CD4-positive, alpha-beta T cell treated with Interleukin-2 at 100 ng/mL for 4 hours (primary cell): ENCODE measurements at regions not wholly inside any gene's neighbourhood (a gene's known extent, or its start where the extent isn't known, plus 50 kb on each side); places are given as distances from the start of the nearest gene placed in this dataset.

Experiments
- DNase-seq: peaks from one replicate; pipeline ENCODE4 v3.0.0-alpha.2; 2020; ENCODE audit warnings: low spot score

GRCh38 chr2:41913921-41914609 is 133.8 kb upstream of the PKDCC start:
- no peak for DNase-seq

DNA sequence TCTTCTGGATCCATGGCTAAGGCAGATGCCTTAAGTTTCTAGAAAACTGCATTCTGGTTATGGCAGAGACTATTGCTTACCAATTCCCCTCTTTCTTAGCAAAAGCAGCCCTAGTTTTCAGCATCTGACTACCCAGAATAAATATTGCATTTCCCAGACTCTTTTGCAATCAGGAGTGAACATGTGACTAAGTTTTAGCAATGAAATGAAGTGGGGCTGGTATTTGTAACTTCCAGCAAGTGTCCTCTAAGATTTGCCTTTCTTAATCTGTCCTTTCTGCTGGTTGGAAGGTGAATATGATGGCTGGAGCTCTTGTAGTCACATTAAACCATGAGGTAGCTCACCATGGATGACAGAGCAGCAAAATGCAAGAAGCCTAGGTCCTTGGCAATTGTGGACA is 132.9 kb upstream of the PKDCC start:
- DNase-seq, result no peak

- DNase-seq, result no peak
These were observed 131.6 kb upstream of the PKDCC start for GRCh38 chr2:41916177-41916576.

DNA sequence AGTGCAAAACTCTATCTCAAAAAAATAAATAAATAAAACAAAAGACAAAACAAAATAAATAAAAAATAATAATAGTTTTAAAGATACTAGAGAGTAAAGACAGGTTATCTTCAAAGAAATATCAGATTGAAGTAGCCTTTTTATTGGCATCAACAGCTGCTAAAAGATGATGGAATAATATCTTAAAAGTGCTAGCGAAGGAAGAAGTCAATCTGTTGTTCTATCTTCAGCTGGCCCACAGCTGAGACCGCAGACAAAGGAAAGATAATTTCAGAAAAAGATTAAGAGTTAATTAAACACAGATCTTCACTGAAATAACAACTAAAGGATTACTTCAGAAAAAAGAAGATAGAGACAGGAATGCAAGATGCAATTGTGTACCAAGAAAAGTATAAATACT is 130.2 kb upstream of the PKDCC start:
- no peak for DNase-seq

DNA sequence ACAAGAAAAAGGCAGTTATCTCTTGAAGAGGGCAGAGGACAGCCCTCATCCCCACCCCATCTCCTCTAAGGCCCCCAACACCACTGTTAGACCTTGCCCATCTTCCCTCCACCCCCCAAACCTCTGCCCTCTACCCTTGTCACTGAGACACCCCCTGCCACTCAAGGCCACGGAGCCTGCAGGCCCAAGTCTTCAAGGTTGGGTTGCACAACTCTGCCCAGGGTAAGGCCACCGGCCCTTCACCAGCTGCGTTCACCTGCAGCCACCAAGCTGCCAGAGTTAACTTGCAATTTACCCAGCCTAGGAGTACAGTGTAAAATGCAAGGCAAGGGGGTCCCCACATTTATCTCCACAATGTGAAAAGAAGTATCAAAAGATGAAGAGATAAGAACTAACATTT is 128.7 kb upstream of the PKDCC start:
- DNase-seq, result no peak

DNA sequence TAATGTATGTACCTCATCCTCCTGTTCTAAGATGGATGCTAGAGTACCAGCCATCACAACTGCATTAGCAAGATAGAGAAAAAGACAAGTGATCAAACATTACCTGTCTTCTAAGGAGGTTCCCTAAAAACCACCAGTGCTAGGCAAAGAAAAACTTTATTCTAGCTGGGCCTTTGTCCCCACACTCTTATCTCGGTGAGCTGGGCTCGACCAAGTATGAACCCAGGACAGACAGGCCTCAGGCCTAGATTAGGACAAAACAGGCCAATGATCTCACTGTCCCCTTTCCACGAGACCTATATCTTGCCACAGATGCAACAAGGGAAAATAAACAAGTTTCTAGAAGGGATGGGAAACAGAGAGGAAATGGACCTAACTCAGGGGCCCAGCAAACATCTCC is 127.6 kb upstream of the PKDCC start:
- no peak for DNase-seq

- no peak for DNase-seq
These were observed 127.0 kb upstream of the PKDCC start for GRCh38 chr2:41920812-41921211.

DNA sequence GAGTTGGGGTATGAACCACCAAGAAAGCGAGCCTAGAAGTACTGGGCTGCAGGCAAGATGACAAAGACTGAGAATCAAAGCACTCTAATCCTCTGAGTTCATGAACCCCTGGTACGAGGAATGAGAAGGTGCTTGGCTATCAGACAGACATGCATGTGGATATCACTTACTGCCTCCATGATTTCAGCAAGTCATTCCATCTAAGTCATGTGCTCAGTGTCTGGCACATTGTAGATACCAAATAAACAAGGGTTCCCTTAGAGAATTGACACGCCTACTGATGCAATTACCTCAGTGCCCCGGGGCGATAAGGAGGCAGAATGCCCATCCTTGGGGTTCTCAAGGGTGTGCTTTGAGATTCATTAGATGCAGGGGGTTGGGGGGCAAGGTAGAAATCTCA is 125.6 kb upstream of the PKDCC start:
- DNase-seq, result no peak

GRCh38 chr2:41923156-41923786 is 124.5 kb upstream of the PKDCC start:
- no peak for DNase-seq

DNA sequence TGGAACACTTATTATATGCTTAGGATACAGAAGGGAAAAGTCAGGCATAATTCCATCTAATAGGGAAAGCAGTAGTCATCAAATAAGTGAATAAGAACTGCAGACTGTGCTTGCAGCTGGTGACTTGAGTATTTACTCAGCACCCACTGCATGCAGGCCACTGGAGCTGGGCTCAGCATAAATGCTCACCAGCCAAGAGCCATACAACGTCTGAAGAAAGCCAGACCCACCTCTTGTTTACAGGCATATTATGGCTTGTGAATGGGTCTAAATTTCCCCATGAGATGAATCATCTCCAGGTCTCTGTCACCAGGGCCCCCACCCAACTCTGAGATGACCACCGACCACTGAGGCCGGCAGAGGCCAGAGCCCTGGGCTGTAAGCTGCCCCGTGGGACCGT is 123.8 kb upstream of the PKDCC start:
- no peak for DNase-seq

DNA sequence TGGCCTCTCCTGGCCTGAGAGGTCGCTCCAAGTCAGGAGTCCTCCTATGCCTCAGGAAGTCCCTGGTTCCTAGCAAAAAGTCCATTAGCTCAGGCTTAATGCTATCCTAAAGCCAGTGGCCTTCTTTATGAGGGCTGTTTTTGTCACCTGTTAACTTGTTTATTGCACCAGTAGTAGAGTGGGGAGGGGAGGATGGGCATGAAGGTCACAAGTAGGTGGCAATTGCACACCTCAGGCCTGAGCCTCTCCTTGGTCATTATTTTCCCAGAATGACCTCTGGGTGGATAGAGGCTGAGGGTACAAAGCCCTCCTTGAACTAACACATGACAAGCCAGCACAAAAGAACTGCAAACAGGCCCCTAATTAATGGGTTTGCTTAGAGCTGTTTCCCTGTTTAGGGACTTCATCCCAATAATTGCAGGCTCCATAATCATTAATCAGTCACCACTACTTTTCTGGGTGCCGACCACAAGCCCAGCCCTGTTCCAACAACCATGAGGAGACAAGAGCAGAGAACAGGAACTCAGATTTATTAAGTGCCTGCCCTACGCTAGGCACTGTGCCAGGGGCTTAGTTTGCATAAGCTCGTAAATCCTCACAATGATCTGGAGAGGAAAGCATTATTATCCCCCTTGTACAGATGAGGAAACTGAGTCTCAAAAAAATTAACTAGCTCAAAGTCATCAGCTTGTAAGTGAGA is 123.0 kb upstream of the PKDCC start:
- DNase-seq, result no peak

- no peak for DNase-seq
These were observed 122.1 kb upstream of the PKDCC start for GRCh38 chr2:41925712-41926111.

DNA sequence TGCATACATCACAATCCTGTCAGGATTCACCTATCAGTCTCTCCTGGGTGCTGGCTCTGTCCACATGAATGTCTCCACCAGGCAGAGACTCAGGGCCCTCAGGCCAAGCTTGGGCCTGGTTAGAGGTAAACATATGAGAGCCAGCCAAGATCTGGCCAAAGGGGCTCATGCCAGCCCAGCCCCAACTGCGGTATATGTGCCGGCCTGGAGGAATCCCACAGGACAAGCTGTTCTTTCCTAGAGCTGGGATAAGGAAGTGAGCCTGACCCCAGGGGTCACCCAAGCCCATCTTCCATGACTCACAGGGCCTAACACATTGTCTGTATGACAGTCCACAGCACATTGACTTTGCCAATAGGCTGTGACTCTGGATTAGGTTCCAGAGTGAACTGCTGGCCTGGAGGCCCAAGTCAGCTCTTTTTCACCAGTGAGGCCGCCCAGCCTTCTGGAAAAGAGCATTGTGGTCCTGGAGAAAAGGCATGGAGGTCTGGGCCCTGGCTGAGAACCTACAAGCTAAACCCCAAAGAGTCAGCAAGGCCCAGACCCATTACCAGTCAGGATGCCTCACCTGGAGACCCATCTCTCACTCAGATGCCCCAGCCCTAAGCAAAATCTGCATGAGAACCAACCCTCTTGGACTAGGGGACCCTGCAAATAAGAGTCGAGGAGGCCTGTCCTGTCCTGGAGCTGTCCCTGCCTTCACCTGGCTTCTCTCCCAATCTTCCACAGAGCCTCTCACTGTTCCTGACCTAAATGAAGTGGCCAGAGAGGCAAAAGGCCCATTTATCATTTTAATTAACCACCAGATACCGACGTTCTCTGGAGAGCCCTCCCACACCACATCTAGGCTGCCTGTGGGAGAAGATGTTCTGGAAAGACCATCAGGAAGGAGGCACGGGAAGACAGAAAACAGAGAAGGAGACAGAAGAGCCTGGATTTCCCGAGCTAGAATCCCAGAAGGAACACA is 120.9 kb upstream of the PKDCC start:
- no peak for DNase-seq

GRCh38 chr2:41927581-41928264 is 120.1 kb upstream of the PKDCC start:
- no peak for DNase-seq

DNA sequence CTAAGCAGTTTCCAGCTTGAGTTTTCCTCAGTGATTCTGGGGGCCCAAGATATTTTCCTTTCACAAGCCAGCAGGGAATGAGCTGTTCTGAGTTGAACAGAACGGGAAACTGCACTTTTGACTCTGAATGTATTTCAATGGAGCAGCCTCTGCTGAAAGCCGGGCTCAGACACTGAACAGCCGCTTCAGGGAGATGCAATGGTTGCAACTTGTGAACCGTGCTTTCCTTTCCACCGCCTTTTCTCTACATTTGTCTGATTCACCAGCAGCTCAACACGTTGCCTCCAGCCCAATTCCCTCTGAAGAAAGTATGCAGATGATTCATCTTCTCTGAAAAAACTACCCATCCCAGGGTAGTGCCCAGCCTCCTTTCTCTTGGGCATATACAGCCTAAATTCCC is 119.3 kb upstream of the PKDCC start:
- DNase-seq, result no peak

DNA sequence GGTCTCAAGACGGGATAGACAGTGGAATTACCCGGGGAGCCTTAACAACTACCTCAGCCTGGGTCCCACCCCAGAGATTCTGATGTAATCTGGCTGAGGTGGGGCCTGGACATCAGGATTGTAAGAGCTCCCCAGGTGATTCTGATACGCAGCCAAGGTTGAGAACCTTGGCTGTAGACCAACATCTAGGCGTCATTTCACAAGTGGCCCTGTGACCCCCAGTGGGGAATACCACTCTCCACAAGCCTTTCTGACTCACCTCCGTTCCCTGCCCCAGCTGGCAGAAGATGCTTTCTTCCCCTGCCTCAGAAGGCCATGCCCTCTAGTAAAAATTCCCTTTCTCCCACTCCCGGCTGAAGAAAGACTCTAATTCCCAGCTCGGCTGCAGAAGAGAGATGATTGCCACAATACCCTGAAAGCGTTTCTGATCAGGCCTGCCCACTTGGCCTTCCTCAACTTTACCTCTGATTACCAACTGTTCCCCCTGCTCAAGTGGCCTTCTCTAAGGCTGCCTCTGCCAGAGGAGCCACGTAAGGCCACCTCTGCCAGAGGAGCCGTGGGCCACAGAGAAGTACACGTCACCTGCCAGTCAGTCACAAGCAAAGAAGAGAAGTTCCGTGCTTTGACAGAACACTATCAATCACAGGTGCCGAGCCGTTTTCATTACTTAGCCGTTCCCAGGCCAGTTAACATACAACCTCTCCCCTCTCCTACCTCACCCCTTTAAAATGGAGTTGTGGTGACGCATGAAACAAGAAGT is 116.8 kb upstream of the PKDCC start:
- DNase-seq, result no peak

DNA sequence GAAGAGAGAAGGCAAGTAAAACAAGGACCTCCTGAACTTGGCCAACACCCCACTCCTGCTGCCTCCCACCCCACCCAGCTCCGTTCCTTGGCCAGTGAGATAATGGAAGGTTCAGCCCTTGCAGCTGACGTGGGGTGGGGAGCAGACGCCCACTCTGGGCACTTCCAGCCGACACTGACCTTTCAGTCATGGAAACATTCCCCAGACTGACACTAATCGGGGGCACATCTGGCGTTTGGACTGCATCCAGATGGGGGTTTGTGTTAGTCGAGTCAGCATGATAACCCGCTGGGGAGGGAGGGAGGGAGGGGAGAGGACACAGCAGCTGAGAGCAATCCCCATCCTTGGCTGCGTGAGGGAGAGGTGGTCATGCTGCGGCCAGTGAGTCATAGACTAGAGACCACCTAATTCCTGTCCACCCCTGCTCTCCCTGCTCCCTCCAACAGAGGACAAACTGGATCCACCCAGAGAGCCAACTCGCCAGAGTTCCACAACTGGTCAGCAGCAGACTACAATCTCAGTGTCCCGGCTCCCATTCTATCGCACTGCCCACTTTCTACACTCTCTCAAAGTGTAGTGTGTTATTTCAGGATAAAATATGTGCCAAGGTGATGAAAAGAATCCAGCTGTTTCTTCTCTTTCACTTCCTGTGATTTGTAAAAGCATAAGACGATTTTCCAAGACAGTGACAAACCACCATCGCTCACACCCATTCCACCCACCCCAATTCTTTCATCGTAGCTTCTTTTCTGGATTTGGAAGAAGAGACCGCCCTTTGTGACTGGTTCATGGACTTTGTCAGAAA is 115.4 kb upstream of the PKDCC start:
- no peak for DNase-seq

DNA sequence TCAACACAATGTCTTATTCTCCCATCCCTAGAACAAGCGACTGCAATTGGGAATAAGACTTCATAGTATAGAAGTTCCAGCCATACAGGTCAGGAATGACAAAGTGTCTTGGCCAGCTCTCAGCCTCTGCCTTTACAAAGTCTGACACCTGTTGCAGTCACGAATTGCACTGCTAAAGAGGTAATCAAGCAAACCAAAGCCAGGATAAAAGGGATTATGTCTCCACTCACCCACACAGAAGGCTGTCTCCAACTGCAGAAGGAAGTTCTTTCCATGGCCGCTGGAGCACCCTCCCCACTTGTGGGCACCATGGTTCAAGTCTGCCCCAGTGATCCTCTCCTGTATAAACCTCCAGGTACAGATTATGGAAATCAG is 114.8 kb upstream of the PKDCC start:
- no peak for DNase-seq

- no peak for DNase-seq
These were observed 114.1 kb upstream of the PKDCC start for GRCh38 chr2:41933585-41934320.
